GM21360 (cell line): ENCODE measurements at regions not wholly inside any gene's neighbourhood (a gene's known extent, or its start where the extent isn't known, plus 50 kb on each side); places are given as distances from the start of the nearest gene placed in this dataset.

Experiments used
- ATAC-seq: cut with Tn5 transposase; IDR thresholded peaks from one replicate; pipeline ENCODE4 v1.9.1; 2021; ENCODE audit warnings: mild to moderate bottlenecking, moderate library complexity; ENCODE audit not compliant: unreplicated experiment

DNA sequence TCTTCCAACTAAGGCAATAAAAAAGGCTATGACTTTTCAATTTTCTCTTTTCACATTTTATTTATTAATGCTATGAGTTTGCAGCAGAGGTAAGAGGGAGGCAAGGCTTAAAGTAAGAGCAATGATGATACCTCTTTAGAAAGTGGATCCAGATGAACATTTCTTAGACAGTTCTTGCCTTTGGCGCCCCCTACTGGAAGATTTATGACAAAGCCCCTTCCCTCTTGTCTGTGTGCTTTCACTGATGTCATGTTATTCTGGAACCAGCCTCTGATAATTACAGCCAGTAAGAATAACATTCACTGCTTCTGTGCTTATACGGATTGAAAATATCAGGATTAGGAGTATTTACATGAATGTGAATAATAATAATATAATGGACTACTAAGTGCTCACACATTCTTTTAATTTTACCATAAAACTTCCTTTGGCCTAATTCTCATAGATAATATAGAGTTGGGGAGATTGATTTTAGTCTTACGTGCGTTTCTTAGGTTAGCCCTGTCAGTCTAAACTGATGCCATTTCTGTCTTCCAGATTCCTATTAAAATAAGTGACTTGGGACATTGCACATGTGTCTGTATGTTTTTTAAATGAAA, 1929.9 kb upstream of the SEL1L start:
- no peak for ATAC-seq

DNA sequence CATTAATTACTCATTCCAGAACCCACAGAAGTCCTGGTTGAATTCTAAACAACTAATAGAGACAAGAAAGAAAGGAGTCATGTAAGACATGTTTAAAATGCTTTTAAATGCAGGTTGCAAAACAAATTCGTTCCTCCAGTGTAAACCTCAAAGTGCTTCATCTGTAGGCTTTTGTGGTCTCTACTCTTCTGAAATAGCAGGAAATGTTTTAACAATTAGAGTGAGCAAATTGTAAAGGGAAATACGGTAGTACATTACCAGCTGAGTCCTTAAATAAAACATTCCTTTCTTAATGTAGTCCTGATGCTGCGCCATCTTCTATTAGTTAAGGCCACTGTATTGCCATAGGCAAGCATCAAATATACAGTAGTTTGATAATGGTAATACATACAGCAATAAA, 1934.2 kb upstream of the SEL1L start:
- ATAC-seq = no peak

DNA sequence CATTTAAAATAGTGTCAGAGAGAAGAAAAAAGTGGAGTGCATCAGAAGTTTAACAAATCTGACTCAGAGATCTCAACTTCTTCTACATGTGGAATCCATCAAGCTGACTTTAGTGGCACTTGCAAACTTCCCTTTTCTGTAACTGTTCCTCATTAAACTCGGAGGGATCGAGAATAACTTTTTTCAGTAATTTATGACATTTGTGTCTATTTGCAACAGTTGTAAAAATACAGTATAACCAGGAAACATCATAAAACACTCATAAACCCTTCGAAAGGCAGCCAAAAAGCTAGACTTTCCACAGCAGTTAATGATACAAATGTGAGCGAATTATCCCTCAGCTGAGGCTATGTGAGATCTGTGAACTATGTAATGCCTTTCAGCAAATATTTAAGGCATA, 1936.8 kb upstream of the SEL1L start:
- ATAC-seq = no peak

DNA sequence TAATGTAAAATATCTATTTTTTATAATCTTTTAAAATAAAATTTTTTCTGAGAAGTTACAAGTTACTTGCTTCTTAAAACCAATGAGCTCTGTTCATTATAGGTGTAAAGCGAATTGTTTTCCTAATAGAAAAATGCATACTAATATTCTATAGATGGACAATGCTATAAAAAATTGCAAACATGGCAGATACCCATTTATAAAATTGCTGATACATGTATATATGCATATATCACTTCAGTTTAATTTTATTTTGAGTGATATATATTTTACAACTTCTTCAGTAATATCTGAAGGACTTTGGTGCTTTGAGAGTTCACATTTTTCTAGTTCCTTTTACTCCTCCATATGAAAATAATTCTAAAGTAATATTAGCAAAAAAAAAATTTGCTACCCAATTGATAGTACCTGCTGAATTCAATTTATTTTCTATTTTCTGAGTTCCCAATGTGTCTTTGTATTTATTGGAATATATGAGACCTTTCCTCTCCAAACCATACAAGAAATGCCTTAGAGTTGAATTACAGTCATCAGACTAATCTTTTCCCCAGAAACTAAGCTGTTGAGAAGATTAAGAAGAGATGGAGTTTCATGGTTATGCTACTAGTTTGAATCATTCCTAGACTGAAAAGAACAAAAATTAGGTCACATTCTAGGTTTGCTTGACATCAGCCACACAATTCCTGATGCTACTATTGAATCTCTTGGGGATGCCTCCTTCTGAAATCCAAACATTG, 1937.5 kb upstream of the SEL1L start:
- ATAC-seq = no peak

DNA sequence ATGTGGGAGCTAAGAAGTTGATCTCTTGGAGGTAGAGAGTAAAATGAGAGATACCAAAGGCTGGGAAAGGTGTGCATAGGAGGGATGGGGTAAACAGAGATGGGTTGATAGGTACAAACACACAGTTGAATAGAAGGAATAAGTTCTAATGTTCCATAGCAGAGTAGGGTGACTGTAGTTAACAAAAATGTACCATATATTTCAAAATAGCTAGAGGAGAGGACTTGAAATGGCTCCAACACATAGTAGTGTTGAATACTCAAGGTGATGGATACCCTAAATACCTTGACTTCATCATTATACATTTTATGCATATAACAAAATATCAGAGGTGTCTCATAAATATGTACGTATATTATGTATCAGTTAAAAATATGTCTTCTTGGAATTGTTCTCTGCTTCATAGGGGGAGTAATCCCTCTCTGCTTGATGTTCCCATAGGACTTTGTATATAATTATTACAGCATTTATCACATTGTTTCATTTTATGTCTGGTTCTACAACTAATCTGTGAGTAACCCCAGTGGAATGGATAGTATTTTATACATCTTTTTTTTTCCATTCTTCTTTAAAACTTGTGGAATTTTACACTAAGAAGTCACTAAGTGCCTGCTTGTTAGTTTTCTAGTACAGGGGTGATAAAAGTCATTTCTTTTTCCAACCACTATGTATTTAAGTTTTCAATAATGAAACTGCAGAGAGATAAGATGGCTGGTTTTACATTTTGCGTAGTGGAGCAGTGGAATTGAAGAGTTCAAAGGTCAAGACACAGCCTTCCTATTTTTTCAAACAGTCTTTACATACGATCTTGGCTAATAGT, 1940.0 kb upstream of the SEL1L start:
- no peak for ATAC-seq

DNA sequence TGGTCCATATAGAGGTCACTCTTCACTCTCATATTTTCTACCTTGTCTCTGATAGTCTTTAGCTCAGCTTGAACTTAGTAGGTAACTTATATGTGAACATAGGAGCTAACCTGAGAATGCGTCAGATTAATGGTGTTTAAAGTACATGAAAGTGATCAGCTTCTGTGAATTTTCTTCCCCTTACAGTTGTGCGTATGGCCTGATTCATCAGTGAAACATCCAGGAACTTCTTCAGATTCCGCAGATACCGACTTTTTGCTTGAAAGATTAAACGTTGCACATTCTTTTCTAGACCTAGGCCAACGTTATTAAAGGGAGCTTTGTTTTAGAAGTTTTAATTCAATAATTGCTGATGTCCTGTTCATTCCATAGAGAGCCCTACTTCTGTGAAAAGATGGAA, 1945.1 kb upstream of the SEL1L start:
- no peak for ATAC-seq

DNA sequence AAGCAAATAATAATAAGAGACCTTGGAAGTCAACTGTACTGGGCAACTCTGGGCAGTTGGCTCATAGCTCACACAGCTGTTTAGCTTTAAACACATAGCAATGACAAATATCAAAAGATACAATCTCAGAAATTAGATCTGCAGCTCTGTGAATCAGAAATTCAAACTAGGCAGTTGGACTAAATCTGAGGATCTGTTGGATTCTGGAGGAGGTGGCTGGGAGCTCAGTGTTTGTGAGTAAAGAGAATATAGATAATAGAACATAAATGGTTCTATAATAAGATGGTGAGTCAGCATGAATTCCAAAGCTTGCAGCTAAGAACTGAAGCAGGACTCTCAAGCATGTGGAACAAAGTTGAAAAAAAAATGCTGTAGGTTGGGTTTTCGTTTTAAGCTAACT, 1949.4 kb upstream of the SEL1L start:
- ATAC-seq = no peak

DNA sequence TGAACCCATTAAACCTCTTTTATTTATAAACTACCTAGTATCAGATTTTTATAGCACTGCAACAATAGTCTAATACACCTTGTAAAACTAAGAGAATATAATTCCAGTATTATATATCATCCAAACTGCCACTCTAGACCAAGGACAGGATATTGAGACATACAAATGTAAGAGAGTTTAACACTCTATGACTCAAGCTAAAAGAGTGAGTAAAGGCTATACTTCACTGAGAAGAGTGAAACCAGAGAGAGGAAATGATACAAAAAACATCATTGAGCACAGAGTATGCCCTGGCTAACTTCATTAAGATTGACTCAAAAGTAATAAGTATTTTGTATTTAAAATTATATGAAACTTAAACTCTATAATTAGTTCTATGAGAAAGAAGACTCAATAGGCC, 1951.9 kb upstream of the SEL1L start:
- ATAC-seq = no peak

DNA sequence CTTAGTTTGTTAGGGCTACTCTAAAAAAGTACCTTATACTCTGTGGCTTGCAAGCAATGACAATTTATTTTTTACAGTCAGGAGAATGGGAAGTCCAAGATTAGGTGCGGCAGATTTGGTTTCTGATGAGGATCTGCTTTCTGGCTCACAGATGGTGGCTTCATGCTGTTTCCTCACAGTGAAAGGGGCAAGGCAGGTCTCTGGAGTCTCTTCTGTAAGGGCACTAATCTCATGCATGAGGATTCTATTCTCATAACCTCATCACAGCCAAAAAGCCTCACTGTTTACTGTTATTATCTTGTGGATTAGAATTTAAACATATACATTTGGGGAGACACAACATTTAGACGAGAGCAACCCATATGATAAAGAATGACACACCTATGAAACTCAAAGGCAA, 1957.4 kb upstream of the SEL1L start:
- ATAC-seq = no peak

DNA sequence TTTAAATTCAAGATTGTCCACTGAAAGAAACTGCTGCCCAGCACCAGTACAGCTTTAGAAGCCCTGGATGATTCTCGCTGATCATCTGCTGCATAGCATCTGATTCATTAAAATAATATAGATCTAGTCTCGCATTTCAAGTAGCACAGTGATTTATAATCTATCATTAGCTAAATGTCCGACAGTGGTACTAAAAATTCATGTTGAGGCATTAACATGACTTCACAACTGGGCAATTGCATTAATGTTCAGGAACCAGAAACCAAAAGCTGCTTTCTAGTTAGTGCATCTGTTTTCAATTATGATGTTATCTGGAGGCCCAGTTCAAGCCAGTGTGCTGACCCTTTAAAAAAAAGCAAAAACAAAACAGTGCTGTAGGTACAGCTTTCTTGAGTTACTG, 1987.2 kb upstream of the SEL1L start:
- no peak for ATAC-seq

DNA sequence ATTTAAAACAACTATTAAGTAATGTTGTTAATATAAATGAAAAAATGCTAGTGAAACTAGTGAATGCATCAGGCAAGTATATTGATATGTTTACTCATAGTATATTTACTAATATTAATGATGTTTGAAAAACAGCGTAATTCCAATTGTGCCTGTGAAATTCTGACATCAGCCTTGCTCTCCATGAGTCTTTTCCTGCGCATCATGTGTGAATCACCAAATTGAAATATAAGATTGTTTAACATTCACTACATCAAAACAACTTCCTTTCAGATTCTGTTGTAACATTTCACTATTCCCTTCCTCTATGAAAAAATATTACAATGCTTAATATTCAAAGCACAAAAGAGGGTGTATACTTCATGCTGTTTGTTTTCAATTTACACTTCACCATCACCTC, 1995.9 kb upstream of the SEL1L start:
- ATAC-seq = no peak

DNA sequence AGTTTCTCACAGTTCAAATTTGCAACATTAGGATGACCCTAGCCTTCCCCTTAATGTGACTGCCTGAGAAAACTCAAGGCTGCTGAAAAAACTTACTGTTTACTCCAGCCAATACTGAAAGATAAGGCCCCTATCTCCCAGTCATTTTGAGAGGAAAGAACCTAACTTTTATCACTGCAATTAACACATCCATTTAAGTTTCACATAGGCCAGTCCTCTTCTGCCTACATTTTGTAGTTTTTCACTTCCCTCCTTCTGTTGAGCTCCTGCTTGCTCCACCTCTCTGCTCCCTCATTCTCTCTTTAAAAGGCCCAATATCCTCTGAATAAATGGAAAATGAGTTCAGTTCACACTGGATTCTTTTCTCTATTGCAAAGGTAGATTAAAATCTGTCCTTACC, 1996.2 kb upstream of the FLRT2 start:
- no peak for ATAC-seq

DNA sequence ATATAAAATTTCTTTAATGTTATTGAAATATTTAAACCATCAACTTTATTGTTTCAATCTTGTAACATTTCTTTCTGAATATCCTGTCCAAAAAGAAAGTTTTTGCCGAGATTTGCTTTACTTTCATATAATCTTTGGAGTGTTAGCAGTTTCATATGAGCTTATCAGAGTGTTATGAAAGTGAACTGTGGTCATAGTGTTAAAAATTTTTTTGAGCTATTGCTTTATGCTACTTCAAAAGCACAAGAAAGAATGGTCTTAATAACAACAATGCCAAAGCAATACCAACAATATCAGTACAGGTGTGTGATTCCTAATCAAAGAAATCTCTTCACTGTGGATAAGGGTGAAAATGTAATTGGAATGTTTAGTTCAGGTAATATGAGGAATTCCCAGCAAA, 1994.9 kb upstream of the FLRT2 start:
- no peak for ATAC-seq

DNA sequence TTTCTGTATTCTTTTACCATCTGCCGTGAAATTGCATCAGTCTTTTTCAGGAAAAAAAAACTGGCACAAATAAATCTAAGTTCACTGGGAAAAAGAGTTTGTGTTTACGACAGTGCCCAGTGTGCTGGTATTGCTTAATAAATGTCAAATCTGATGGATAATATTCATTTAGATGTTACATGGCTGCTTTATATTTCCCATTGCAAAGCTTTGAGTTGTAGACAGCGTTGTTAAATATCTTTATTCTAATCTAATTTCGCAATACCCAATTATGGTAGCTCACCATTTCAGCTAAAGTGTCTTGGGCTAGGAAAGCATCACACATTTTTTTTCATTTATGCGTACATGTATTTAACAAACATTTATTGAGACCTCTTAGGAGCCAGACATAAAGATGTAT, 1994.5 kb upstream of the FLRT2 start:
- ATAC-seq = no peak

DNA sequence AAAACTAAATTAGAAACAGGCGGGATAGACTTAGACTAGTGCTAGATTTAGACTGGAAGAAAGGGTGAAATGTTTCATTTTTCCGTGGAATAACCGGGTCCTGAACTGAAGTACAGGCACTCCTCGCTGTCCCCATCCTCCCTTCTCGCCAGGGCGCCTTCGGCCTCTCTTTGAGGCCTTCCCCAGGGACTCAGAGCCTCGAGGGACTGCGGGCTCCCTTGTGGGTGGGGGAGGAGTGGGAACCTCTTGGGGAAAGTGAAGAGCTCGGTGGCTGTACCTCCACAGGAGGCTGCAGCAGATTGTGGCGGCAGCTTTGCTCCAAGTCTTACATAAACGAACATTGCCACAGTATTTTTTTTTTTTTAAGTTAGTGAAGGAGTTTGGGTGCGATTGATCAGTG, 1988.8 kb upstream of the FLRT2 start:
- no peak for ATAC-seq

DNA sequence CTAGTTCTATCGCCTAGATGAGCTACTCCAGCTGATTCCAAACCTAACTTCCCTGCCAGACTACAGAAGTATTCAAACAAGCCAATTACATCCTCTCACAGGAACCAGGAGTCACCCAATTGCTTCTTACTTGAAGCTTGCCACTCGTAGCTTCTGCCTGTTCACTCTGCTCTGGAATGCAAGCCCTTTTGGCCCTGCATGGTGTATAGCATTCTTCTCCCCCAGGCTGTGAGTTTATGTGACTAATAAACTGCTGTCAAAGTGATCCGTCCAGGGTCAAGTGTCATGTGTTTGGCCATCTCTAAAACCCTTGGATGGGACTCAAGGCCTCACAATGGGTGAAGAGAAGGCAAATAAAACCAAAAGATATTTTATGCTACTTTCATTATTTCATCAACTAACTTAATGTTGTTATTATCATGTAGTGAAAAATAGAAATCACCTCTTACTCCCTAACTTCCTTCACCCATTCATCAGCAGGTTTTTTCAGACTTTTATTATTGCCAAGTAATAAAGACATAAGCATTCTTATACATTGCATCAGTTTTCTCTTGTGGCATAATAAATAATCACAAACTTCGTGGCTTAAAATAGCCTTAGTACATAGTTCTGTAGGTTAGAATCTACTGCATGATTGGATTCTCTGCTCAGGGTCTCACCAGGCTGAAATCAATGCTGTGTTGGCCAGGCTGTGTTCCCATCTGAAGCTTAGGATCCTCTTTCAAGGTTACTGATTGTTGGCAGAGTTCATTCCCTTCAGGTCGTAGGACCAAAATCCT, 1981.7 kb upstream of the FLRT2 start:
- ATAC-seq = no peak

DNA sequence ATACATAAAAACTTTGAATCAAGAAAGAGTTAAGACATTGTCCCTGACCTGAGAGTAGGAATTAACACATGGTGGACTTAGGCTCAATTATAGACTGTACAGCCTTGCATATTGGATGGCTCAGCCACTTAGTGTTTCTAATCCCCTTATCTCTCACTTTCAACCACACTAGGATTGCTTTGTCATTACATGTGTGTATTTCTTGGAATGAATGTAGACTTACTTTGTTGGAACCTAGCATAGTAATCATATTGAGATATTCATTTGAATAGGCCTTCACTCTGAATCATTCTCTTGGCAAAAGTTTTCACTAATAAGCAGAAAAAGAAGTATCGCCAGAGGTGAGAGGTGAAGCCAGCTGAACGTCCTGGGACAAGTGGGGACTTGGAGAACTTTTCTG, 1973.9 kb upstream of the FLRT2 start:
- ATAC-seq = no peak

DNA sequence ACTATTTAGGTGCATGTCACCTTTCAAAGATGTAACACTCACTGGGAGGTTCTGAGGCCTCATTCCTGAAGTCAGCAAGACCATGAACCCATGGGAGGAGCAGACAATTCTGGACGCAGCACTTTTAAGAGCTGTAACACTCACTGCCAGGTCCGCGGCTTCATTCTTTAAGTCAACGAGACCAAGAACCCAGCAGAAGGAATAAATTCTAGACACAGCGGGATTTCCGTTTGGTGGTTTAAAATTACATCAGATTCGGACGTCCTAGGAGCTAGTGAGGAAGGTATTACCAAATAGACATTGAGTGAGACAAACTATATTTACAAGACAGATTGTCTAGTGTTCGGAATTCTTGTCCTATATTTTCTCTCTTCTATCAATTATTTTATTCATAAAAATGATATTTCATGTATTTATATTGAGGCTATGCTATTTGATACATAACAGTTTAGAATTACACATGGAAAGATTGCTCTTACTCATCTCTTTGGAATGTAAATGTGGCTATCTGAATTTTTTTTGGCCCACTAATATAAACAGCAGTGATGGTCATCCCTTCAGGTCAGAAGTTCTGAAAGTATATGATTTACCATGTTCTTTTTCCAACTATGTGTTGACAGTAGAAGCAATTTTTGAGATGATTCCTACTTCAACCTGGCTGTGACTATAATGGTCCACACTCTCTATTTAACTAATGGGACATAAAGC, 1973.0 kb upstream of the FLRT2 start:
- no peak for ATAC-seq

DNA sequence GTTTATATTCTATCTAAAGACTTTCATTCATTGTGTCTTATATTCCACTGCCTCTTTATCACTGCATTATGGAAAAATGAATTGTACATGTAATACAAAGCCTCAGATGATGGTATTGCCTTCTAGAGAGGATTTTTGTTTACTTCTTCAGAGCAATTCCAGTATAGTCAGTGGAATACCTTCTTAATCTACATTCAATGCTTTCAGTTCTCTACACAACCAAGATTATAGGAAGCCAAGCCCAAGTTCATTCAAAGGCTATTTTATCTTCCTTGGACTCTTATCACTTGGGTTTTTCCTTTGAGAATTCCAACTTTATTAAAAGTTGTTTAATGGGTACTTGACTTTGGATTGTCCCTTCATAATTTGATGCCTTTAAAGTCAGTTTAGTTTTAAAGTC, 1971.0 kb upstream of the FLRT2 start:
- ATAC-seq = no peak

DNA sequence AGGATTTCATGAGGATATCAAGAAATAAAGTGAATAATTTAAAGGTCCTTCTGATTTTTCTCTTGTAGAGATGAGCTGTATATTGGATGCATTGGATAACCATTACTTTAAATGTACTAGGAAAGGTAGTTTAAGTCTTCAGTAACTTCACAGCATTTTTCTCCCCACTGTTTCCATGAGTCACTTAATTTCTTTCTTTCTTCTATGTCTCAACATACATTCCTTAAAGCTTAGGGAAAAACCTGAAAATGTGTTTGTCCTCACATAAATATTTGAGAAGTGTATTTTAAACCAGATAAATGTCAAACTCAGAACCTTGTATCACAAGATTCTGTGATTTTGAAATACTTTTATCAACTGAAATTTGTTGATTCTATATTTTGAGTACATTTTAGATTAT, 1970.2 kb upstream of the FLRT2 start:
- ATAC-seq = no peak

DNA sequence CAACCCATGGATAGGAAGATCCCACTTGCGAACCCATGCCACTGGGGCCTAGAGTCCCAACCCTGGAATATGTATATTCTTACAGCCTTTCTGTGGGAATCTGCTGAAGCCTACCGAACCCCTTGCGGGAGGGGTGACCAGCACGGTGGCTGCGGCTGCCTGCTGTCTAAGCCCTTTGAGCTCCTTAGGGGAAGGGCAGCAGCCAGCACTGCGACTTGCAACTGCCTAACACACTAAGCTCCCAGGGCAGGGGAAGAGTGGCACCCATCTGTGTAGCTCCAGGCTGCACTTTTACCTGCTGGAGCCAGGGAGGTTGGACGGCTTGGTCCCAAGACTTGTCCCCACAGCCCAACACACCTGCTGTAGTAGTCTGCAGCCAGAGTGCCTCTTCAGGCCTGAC, 1968.7 kb upstream of the FLRT2 start:
- no peak for ATAC-seq
